Spleen (tissue), 11 donors: ENCODE measurements at regions not wholly inside any gene's neighbourhood (a gene's known extent, or its start where the extent isn't known, plus 50 kb on each side); places are given as distances from the start of the nearest gene placed in this dataset.

Experiments
- DNase-seq: peaks from one replicate; pipeline ENCODE4 v3.0.0-alpha.2; 2020
- H3K27ac ChIP-seq, 8 donors: fragments of 200-600 bp; sonication (generic) in 7 of 8; 1 replicate in 4 of 8; 2 replicates in 4 of 8; pipeline versions ENCODE4 v1.5.0 to v1.8.0; 2016 to 2021; ENCODE audit warnings: inconsistent platforms in 4 of 8, mild to moderate bottlenecking in 4 of 8, moderate library complexity in 1 of 8
- H3K27me3 ChIP-seq, 7 donors: fragments of 200-600 bp; sonication (generic) in 6 of 7; replicated peaks in 1 of 7; 1 replicate in 4 of 7; 2 replicates in 3 of 7; pipeline versions ENCODE4 v1.5.0 to v1.8.0; 2016 to 2021; ENCODE audit warnings: inconsistent platforms in 3 of 7, mild to moderate bottlenecking in 1 of 7
- H3K36me3 ChIP-seq, 6 donors: fragments of 200-600 bp; sonication (generic) in 5 of 6; 1 replicate in 4 of 6; 2 replicates in 2 of 6; pipeline versions ENCODE4 v1.5.0 to v1.8.0; 2016 to 2021; ENCODE audit warnings: inconsistent platforms in 2 of 6
- H3K4me1 ChIP-seq, 6 donors: fragments of 200-600 bp; sonication (generic) in 5 of 6; 1 replicate in 3 of 6; 2 replicates in 3 of 6; pipeline versions ENCODE4 v1.5.0 to v1.8.0; 2016 to 2021; ENCODE audit warnings: inconsistent platforms in 3 of 6
- H3K4me3 ChIP-seq, 8 donors: fragments of 200-600 bp; sonication (generic) in 7 of 8; 1 replicate in 4 of 8; 2 replicates in 4 of 8; pipeline versions ENCODE4 v1.5.0 to v1.8.0; 2016 to 2021; ENCODE audit warnings: inconsistent platforms in 4 of 8, mild to moderate bottlenecking in 4 of 8, moderate library complexity in 2 of 8
- H3K9me3 ChIP-seq, 8 donors: fragments of 200-600 bp; sonication (generic) in 7 of 8; 1 replicate in 4 of 8; 2 replicates in 4 of 8; pipeline versions ENCODE4 v1.5.0 to v1.8.0; 2016 to 2021; ENCODE audit warnings: inconsistent platforms in 4 of 8
- CTCF ChIP-seq, 11 experiments: fragments of 200-600 bp in 7 of 11; fragments of 450-650 bp in 4 of 11; sonication (generic) in 4 of 11; IDR thresholded peaks in 8 of 11; conservative IDR thresholded peaks in 3 of 11; 1 replicate in 7 of 11; 2 replicates in 4 of 11; pipeline versions ENCODE4 v1.4.0 to v1.8.0; 2016 to 2021; ENCODE audit warnings: antibody characterized with exemption in 11 of 11, inconsistent platforms in 4 of 11, mild to moderate bottlenecking in 1 of 11
- POLR2A ChIP-seq, 3 donors: fragments of 450-650 bp; IDR thresholded peaks; one replicate each; pipeline ENCODE4 v1.5.1; 2017; ENCODE audit warnings: antibody characterized with exemption in 3 of 3, mild to moderate bottlenecking in 1 of 3
- POLR2AphosphoS5 ChIP-seq, 3 donors: sonication (generic); formaldehyde crosslinking; IDR thresholded peaks; one replicate each; pipeline ENCODE4 v1.5.1; 2017; ENCODE audit warnings: antibody characterized with exemption in 3 of 3
- WGBS, 5 donors: extraction: QIAGEN DNeasy Blood & Tissue Kit in 3 of 5; methylation state at CpG; one replicate each; pipeline versions ENCODE4 v1.1.5 to v1.1.7; 2013 to 2018; 5-methylcytosine and 5-hydroxymethylcytosine counted together
- intact Hi-C: fragments of 100-400 bp; cut with DNase I; formaldehyde crosslinking; loops from one replicate; pipeline ENCODE4 v1.15.0; 2023; ENCODE audit warnings: low total_unique reads
- donor health status: healthy with polysubstance abuse.
- donor health status: DM: no; HTN: no; CAD: no; lungs with moderate emphysema.
- donor health status: DM: no; HTN: no; CAD: no.
- donor health status: Bipolar disorder and iron deficiency.
- donor health status: healthy.
- donor health status: DM: no; HTN: no; CAD: no.
- donor health status: DM: yes; HTN: yes; CAD: no.

GRCh38 chr13:65416784-65417183 is 1813.4 kb downstream of the PCDH9 start:
- DNase-seq = no peak
- Histone ChIP-seq H3K4me1 (no peaks in the 10 kb centered on the region), H3K27me3 (no peaks in the 10 kb centered on the region), H3K27ac (no peak overlapping the region), H3K36me3 (no peaks in the 10 kb centered on the region), H3K4me3 (no peak overlapping the region), H3K9me3 (peaks cover 0 to 10% (median 0%) of the 10 kb centered on the region in 8 donors)
- TF ChIP-seq CTCF (IDR thresholded peaks at IDR 0.05 in 8 of 11, conservative IDR thresholded peaks at IDR 0.05 in 3 of 11) = no peak
- no peak for TF ChIP-seq POLR2A (IDR thresholded peaks at IDR 0.05)
- no peak for TF ChIP-seq POLR2AphosphoS5 (IDR thresholded peaks at IDR 0.05)
- intact Hi-C loops = no loop called here
- 78 to 89% (median 88%) methylated on average over 1 of the region's 1 CpG for WGBS, 5 donors

GRCh38 chr13:65414187-65414586 is 1815.9 kb downstream of the PCDH9 start:
- 79 to 96% (median 91%) methylated on average over 2 of the region's 2 CpGs for WGBS, 5 donors
- no peaks in the 10 kb centered on the region for H3K9me3 ChIP-seq
- H3K4me3 ChIP-seq = no peak overlapping the region
- H3K4me1 ChIP-seq = no peaks in the 10 kb centered on the region
- no peak for DNase-seq
- H3K27me3 ChIP-seq = no peaks in the 10 kb centered on the region
- H3K27ac ChIP-seq = no peak overlapping the region
- H3K36me3 ChIP-seq = no peaks in the 10 kb centered on the region
- no peak for TF ChIP-seq POLR2A (IDR thresholded peaks at IDR 0.05)
- TF ChIP-seq POLR2AphosphoS5 (IDR thresholded peaks at IDR 0.05) = no peak
- TF ChIP-seq CTCF (IDR thresholded peaks at IDR 0.05 in 8 of 11, conservative IDR thresholded peaks at IDR 0.05 in 3 of 11) = no peak
- intact Hi-C loops = no loop called here

- DNase-seq = no peak
- 78 to 96% (median 88%) methylated on average over 2 of the region's 2 CpGs for WGBS, 5 donors
- intact Hi-C loops = no loop called here
- no peaks in the 10 kb centered on the region for H3K27me3 ChIP-seq
- H3K36me3 ChIP-seq = no peaks in the 10 kb centered on the region
- no peak overlapping the region for H3K27ac ChIP-seq
- H3K4me1 ChIP-seq = no peaks in the 10 kb centered on the region
- TF ChIP-seq CTCF (IDR thresholded peaks at IDR 0.05 in 8 of 11, conservative IDR thresholded peaks at IDR 0.05 in 3 of 11) = no peak
- no peak for TF ChIP-seq POLR2AphosphoS5 (IDR thresholded peaks at IDR 0.05)
- TF ChIP-seq POLR2A (IDR thresholded peaks at IDR 0.05) = no peak
- H3K9me3 ChIP-seq = peaks cover 0 to 4% (median 0%) of the 10 kb centered on the region in 8 donors
- H3K4me3 ChIP-seq = no peak overlapping the region
Measured at GRCh38 chr13:65411521-65411920, 1818.6 kb downstream of the PCDH9 start.

GRCh38 chr13:65410791-65411190 is 1819.3 kb downstream of the PCDH9 start:
- H3K27me3 ChIP-seq = no peaks in the 10 kb centered on the region
- intact Hi-C loops = no loop called here
- TF ChIP-seq POLR2A (IDR thresholded peaks at IDR 0.05) = no peak
- TF ChIP-seq POLR2AphosphoS5 (IDR thresholded peaks at IDR 0.05) = no peak
- no peak for TF ChIP-seq CTCF (IDR thresholded peaks at IDR 0.05 in 8 of 11, conservative IDR thresholded peaks at IDR 0.05 in 3 of 11)
- 82 to 90% (median 85%) methylated on average over 3 of the region's 3 CpGs for WGBS, 5 donors
- no peaks in the 10 kb centered on the region for H3K36me3 ChIP-seq
- H3K4me3 ChIP-seq = no peak overlapping the region
- peaks cover 0 to 4% (median 0%) of the 10 kb centered on the region in 8 donors for H3K9me3 ChIP-seq
- no peak overlapping the region for H3K27ac ChIP-seq
- no peaks in the 10 kb centered on the region for H3K4me1 ChIP-seq
- no peak for DNase-seq
